ENCODE measurements at regions not wholly inside any gene's neighbourhood (a gene's known extent, or its start where the extent isn't known, plus 50 kb on each side); places are given as distances from the start of the nearest gene placed in this dataset.

- Histone ChIP-seq H3K27ac (no peak overlapping the region), H3K27me3 (no peaks in the 10 kb centered on the region), H3K36me3 (no peaks in the 10 kb centered on the region), H3K4me3 (no peak overlapping the region), H3K9me3 (no peaks in the 10 kb centered on the region), H3K4me1 (ENCODE audit: insufficient read depth) (no peaks in the 10 kb centered on the region)
- WGBS, 3 donors: 56 to 71% (median 61%) methylated on average over 8 of the region's 8 CpGs
- intact Hi-C loops (cut with DNase I): no loop called here
- no peak for TF ChIP-seq EP300 (IDR thresholded peaks at IDR 0.05)
- TF ChIP-seq POLR2A (IDR thresholded peaks at IDR 0.05): no peak
- TF ChIP-seq CTCF (IDR thresholded peaks at IDR 0.05): no peak
- DNase-seq: no peak
These were observed 342.8 kb upstream of the CCNG1 start for GRCh38 chr5:163094492-163095180.

DNA sequence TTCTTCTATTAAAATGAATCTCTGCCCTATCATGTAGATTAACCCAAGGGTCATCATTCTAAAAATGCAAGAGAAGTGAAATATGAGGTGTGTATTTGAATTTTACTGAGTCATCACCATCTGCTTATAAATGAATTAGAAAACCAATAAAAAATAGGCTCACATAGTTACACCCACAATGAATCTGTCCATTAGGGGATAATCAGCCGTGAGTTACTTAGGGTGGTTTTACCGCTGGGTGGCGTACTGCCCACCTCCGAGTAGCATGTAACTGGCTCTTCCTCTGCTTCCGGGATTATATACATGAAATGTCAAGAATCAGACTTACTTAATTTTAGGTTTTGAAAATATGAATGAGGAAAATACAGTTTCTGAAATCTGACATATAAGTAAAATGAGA, 332.9 kb upstream of the CCNG1 start:
- 48 to 64% (median 52%) methylated on average over 5 of the region's 5 CpGs for WGBS, 3 donors
- no peak for DNase-seq
- Histone ChIP-seq H3K4me3 (no peak overlapping the region), H3K4me1 (ENCODE audit: insufficient read depth) (no peaks in the 10 kb centered on the region), H3K36me3 (no peaks in the 10 kb centered on the region), H3K27ac (no peak overlapping the region), H3K9me3 (no peaks in the 10 kb centered on the region), H3K27me3 (no peaks in the 10 kb centered on the region)
- TF ChIP-seq POLR2A (IDR thresholded peaks at IDR 0.05) (no peak), EP300 (IDR thresholded peaks at IDR 0.05) (no peak), CTCF (IDR thresholded peaks at IDR 0.05) (no peak)
- intact Hi-C loops (cut with DNase I): no loop called here

DNA sequence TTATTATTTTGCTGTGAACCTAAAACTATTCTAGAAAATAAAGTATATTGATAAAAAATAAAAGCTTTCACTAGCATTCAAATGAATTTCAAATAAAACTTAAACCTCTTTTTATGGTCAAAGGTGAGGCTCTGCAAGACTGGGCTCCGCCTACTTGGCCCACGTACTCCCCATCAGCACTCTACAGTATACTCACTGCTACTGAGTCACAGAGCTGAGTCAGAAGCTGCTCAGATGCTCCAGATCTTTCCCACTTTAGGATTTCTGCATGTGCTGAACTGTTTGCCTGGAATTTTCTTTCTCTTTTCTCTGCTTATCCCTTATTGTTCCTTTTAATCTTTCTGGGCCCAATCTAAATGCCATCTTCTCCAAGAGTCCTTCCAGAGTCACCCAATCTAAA, 331.9 kb upstream of the CCNG1 start:
- TF ChIP-seq EP300 (IDR thresholded peaks at IDR 0.05) (no peak), POLR2A (IDR thresholded peaks at IDR 0.05) (no peak), CTCF (IDR thresholded peaks at IDR 0.05) (no peak)
- intact Hi-C loops (cut with DNase I): no loop called here
- Histone ChIP-seq H3K27ac (no peak overlapping the region), H3K36me3 (no peaks in the 10 kb centered on the region), H3K27me3 (no peaks in the 10 kb centered on the region), H3K4me3 (no peak overlapping the region), H3K4me1 (ENCODE audit: insufficient read depth) (no peaks in the 10 kb centered on the region), H3K9me3 (no peaks in the 10 kb centered on the region)
- no peak for DNase-seq
- 54 to 76% (median 58%) methylated on average over 2 of the region's 2 CpGs for WGBS, 3 donors

DNA sequence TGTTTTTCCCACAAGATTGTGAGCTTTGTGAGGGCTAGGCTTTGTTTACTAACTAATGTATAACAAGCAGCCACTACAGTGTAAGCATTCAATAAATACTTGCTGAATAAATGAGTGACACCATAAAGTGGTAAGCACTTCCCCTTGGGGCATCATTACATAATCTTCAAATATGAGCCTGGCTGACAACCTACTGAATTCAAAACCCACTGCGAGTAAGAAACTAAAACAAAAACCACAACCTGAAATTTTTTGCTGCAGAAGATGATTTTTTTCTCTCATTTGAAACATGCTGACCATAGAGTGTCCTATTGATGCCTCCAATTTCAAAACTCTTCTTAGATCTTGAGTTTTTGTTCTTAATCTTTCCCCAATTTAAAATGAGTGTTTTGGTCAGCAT, 331.3 kb upstream of the CCNG1 start:
- TF ChIP-seq CTCF (IDR thresholded peaks at IDR 0.05) (no peak), EP300 (IDR thresholded peaks at IDR 0.05) (no peak), POLR2A (IDR thresholded peaks at IDR 0.05) (no peak)
- Histone ChIP-seq H3K27me3 (no peaks in the 10 kb centered on the region), H3K36me3 (no peaks in the 10 kb centered on the region), H3K4me3 (no peak overlapping the region), H3K9me3 (no peaks in the 10 kb centered on the region), H3K4me1 (ENCODE audit: insufficient read depth) (no peaks in the 10 kb centered on the region), H3K27ac (no peak overlapping the region)
- intact Hi-C loops (cut with DNase I): no loop called here
- 51 to 73% (median 62%) methylated on average over 1 of the region's 1 CpG for WGBS, 3 donors
- DNase-seq: no peak

All from ovary (tissue), 7 donors.